DOHH2 (cell line): ENCODE measurements at regions not wholly inside any gene's neighbourhood (a gene's known extent, or its start where the extent isn't known, plus 50 kb on each side); places are given as distances from the start of the nearest gene placed in this dataset.

Experiments
- H3F3A ChIP-seq: fragments of 200-600 bp; sonication (generic), shearing (Covaris generic); 2 replicates; pipeline ENCODE4 v1.6.0; 2016; ENCODE audit warnings: antibody characterized with exemption, mild to moderate bottlenecking; ENCODE audit not compliant: control insufficient read depth, insufficient read depth
- H3K27ac ChIP-seq: fragments of 200-600 bp; sonication (generic); 2 replicates; pipeline ENCODE4 v1.5.1; 2014; ENCODE audit warnings: low read depth, mild to moderate bottlenecking, low read length, moderate library complexity
- H3K27me3 ChIP-seq: fragments of 200-600 bp; sonication (generic); 2 replicates; pipeline ENCODE4 v1.6.1; 2014; ENCODE audit warnings: mild to moderate bottlenecking, low read length, mixed read lengths; ENCODE audit not compliant: control insufficient read depth
- H3K36me3 ChIP-seq: fragments of 200-600 bp; sonication (generic); 2 replicates; pipeline ENCODE4 v1.6.1; 2014; ENCODE audit warnings: mild to moderate bottlenecking, low read length, moderate library complexity, mixed read lengths; ENCODE audit not compliant: control insufficient read depth
- H3K4me1 ChIP-seq: fragments of 200-600 bp; sonication (generic); 2 replicates; pipeline ENCODE4 v1.6.1; 2014; ENCODE audit warnings: mild to moderate bottlenecking, low read length, mixed read lengths; ENCODE audit not compliant: control insufficient read depth
- H3K4me2 ChIP-seq: fragments of 200-600 bp; sonication (generic); 2 replicates; pipeline ENCODE4 v1.6.0; 2014; ENCODE audit warnings: mild to moderate bottlenecking, low read length, moderate library complexity
- H3K4me3 ChIP-seq: fragments of 200-600 bp; sonication (generic); 2 replicates; pipeline ENCODE4 v1.5.1; 2014; ENCODE audit warnings: mild to moderate bottlenecking, low read length, mixed read lengths
- H3K79me2 ChIP-seq: fragments of 200-600 bp; sonication (generic); 2 replicates; pipeline ENCODE4 v1.6.1; 2014; ENCODE audit warnings: mild to moderate bottlenecking, low read length, mixed read lengths; ENCODE audit not compliant: control insufficient read depth
- H3K9me2 ChIP-seq: fragments of 200-600 bp; sonication (generic); replicated peaks from 2 replicates; pipeline ENCODE4 v1.6.1; 2014; ENCODE audit warnings: mild to moderate bottlenecking, low read length, mixed read lengths; ENCODE audit not compliant: control insufficient read depth
- H3K9me3 ChIP-seq: fragments of 200-600 bp; sonication (generic); 2 replicates; pipeline ENCODE4 v1.6.1; 2014; ENCODE audit warnings: antibody characterized with exemption, low read length, mixed read lengths; ENCODE audit not compliant: control insufficient read depth, insufficient read depth
- H4K20me1 ChIP-seq: fragments of 200-600 bp; sonication (generic); 2 replicates; pipeline ENCODE4 v1.6.0; 2014; ENCODE audit warnings: low read depth, mild to moderate bottlenecking, antibody characterized with exemption, low read length, moderate library complexity; ENCODE audit not compliant: control insufficient read depth, insufficient read depth
- EZH2phosphoT487 ChIP-seq: fragments of 200-600 bp; sonication (generic); IDR thresholded peaks from 2 replicates; pipeline ENCODE4 v1.6.1; 2017; ENCODE audit warnings: borderline replicate concordance, mild to moderate bottlenecking, antibody characterized with exemption, low read length, moderate library complexity, mixed read lengths
- TF ChIP-seq, protein P1 (sequence below): fragments of 200-600 bp; sonication (generic); IDR thresholded peaks from one replicate; pipeline ENCODE4 v1.5.1; 2014; ENCODE audit warnings: antibody characterized with exemption, mild to moderate bottlenecking, low read depth, low read length; ENCODE audit not compliant: poor library complexity, severe bottlenecking

DNA sequence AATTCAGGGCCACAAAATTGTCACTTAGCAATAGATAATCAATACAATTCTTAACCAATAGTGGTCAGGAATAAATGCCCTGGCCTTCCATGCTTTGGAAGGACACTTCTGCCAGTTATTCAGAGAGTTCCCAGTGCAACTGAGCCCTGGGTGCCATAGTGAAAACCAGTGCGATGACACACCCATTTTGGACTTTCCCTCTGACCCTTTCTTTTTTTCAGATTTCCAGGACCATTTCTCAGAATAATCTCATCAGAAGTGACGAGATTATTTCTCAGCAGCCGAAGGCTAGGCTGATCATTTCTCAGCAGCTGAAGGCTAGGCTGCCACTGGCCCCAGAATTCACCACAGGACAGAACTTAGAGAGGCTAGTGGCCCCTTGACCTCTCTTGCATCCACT lies 106.6 kb upstream of the MYCN start:
- Histone ChIP-seq H3K27me3 (no peaks in the 10 kb centered on the region), H3K36me3 (no peaks in the 10 kb centered on the region), H3K4me3 (no peak overlapping the region), H3K27ac (no peak overlapping the region), H3K9me3 (no peaks in the 10 kb centered on the region), H3K79me2 (no peaks in the 10 kb centered on the region), H3K9me2 (no peaks in the 10 kb centered on the region), H4K20me1 (no peaks in the 10 kb centered on the region), H3K4me1 (no peaks in the 10 kb centered on the region), H3F3A (no peaks in the 10 kb centered on the region), H3K4me2 (no peak overlapping the region)
- TF ChIP-seq, protein P1, sequence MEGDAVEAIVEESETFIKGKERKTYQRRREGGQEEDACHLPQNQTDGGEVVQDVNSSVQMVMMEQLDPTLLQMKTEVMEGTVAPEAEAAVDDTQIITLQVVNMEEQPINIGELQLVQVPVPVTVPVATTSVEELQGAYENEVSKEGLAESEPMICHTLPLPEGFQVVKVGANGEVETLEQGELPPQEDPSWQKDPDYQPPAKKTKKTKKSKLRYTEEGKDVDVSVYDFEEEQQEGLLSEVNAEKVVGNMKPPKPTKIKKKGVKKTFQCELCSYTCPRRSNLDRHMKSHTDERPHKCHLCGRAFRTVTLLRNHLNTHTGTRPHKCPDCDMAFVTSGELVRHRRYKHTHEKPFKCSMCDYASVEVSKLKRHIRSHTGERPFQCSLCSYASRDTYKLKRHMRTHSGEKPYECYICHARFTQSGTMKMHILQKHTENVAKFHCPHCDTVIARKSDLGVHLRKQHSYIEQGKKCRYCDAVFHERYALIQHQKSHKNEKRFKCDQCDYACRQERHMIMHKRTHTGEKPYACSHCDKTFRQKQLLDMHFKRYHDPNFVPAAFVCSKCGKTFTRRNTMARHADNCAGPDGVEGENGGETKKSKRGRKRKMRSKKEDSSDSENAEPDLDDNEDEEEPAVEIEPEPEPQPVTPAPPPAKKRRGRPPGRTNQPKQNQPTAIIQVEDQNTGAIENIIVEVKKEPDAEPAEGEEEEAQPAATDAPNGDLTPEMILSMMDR, result no peak
- no peak for TF ChIP-seq EZH2phosphoT487

DNA sequence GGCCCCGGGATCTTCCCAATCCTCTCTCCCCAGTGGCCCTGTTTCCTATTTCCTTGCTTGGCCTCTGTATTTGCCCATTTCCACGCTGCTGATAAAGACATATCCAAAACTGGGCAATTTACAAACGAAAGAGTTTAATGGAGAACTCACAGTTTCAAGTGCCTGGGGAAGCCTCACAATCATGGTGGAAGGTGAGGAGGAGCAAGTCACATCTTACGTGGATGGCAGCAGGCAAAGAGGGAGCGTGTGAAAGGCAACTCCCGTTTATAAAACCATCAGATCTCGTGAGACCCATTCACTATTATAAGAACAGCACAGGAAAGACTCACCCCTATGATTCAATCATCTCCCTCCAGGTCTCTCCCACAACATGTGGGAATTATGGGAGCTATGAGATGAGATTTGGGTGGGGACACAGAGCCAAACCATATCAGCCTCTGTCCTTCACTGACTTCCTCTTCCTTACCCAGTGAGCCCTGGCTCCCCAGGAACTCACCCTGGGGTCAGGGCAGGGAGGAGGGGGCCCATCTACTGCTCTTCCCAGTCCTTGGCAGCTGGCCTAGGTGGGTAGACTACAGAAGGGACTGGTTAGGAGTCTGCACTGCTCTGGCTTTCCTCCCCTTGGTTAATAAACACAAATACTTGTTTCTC lies 105.8 kb upstream of the MYCN start:
- TF ChIP-seq EZH2phosphoT487, result no peak
- TF ChIP-seq, protein P1, result no peak
- H4K20me1 ChIP-seq, result no peaks in the 10 kb centered on the region
- H3K27me3 ChIP-seq, result no peaks in the 10 kb centered on the region

DNA sequence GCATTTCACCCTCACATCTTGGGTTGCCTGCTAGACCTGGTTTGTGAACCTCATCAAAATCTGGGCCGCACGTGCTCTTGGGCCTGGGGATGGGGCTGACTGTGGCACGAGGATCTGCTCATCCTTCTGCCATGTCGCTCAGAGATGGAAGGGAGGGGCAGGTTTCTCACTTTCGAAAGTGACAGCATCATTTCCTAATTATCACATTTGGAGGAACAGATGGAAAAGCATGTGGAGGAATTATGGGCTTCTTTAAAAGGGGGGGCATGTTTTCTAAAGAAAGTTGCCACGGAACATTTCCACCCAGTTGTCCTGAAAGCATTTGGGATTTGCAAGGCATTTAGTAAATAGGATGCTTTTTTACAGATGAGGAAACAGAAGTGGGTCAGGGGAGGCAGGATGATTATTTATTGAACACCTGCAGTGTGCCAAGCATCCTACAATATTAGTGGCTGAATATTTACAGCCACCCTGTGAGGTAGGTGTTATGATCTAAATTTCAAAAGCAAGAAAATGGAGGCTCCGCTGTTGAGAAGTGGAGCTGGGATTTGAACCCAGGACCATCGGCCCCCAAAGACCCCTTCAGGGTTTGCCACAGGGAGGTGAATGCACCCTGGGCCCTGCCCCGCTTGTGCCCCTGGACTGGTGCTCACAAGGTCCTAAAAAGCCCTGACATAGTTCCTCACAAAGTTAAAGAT lies 104.2 kb upstream of the MYCN start:
- no peaks in the 10 kb centered on the region for H3K79me2 ChIP-seq
- no peaks in the 10 kb centered on the region for H3K9me2 ChIP-seq
- no peak overlapping the region for H3K4me3 ChIP-seq
- no peak overlapping the region for H3K27ac ChIP-seq
- no peaks in the 10 kb centered on the region for H3K27me3 ChIP-seq
- no peaks in the 10 kb centered on the region for H3K9me3 ChIP-seq
- H4K20me1 ChIP-seq, result no peaks in the 10 kb centered on the region
- H3K36me3 ChIP-seq, result no peaks in the 10 kb centered on the region
- no peak overlapping the region for H3K4me2 ChIP-seq
- TF ChIP-seq EZH2phosphoT487, result no peak
- TF ChIP-seq, protein P1, result no peak
- H3K4me1 ChIP-seq, result no peaks in the 10 kb centered on the region
- H3F3A ChIP-seq, result no peaks in the 10 kb centered on the region

More for the DNA sequence above, 105.8 kb upstream of the MYCN start:
- no peak overlapping the region for H3K4me3 ChIP-seq
- no peaks in the 10 kb centered on the region for H3K9me2 ChIP-seq
- no peak overlapping the region for H3K27ac ChIP-seq
- H3K4me1 ChIP-seq, result no peaks in the 10 kb centered on the region
- H3K9me3 ChIP-seq, result no peaks in the 10 kb centered on the region
- no peaks in the 10 kb centered on the region for H3F3A ChIP-seq
- no peaks in the 10 kb centered on the region for H3K36me3 ChIP-seq
- H3K79me2 ChIP-seq, result no peaks in the 10 kb centered on the region
- no peak overlapping the region for H3K4me2 ChIP-seq
